ENCODE measurements at regions not wholly inside any gene's neighbourhood (a gene's known extent, or its start where the extent isn't known, plus 50 kb on each side); places are given as distances from the start of the nearest gene placed in this dataset.

DNA sequence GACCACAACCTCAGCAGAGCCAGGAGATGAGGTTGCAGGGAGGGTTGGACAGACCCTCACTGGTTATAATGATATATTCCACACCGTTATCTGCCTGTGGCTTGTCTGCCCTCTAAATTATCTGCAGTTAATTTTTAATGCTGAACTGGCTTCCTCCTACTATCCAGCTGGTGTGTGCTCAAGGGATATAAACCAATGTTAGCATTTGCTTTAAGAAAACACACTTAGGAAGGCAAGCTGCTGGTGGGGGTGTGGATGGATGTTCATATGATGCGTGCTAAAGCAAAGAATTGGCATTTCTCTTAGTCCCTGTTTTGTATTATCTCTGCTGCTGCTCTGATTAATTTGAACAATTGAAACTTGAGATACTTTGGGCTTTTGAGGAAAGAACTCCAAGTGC is 132.2 kb upstream of the NPVF start:
- Histone ChIP-seq H3K79me2 (ENCODE audit: control insufficient read depth, insufficient read depth, low read length) (no peaks in the 10 kb centered on the region), H3K27me3 (ENCODE audit: control insufficient read depth in 2 of 2, insufficient read depth in 2 of 2, low read length in 2 of 2) (no peaks in the 10 kb centered on the region), H3K4me3 (replicated peaks in 1 of 3; ENCODE audit: insufficient read depth in 1 of 3, low read depth in 1 of 3, low read length in 3 of 3) (no peak overlapping the region), H3K9ac (replicated peaks; ENCODE audit: extremely low read depth, insufficient read depth, low read length) (no peak overlapping the region), H3K9me1 (replicated peaks; ENCODE audit: control insufficient read depth, extremely low read depth, insufficient read depth, low read length) (no peaks in the 10 kb centered on the region), H3K4me2 (ENCODE audit: insufficient read depth, low read length) (no peak overlapping the region), H4K20me1 (replicated peaks; ENCODE audit: control insufficient read depth, extremely low read depth, insufficient read depth, low read length) (no peaks in the 10 kb centered on the region), H3K9me3 (replicated peaks; ENCODE audit: control insufficient read depth, insufficient read depth, low read length) (no peaks in the 10 kb centered on the region), H3K27ac (ENCODE audit: insufficient read depth, low read depth, low read length) (no peak overlapping the region), H3K4me1 (ENCODE audit: control insufficient read depth, extremely low read depth, insufficient read depth, low read length) (no peaks in the 10 kb centered on the region), H2AFZ (ENCODE audit: low read depth, low read length) (no peak overlapping the region), H3K36me3 (ENCODE audit: control insufficient read depth in 2 of 2, extremely low read depth in 1 of 2, insufficient read depth in 2 of 2, low read length in 2 of 2) (no peaks in the 10 kb centered on the region)
- CTCF ChIA-PET = no interaction called here
- no TSS peak for BruUV-seq (replicated peaks)
- intact Hi-C loops (cut with micrococcal nuclease) = no loop called here
- POLR2A ChIA-PET = no interaction called here
- TF ChIP-seq GATA2 (IDR thresholded peaks at IDR 0.05; ENCODE audit: insufficient read depth, insufficient read length, low read depth, low read length) (no peak), POLR2A (IDR thresholded peaks at IDR 0.05; ENCODE audit: low read depth, low read length) (no peak), CTCF (IDR thresholded peaks at IDR 0.05; ENCODE audit: extremely low read depth in 1 of 2, insufficient read depth in 1 of 2, low read depth in 1 of 2, low read length in 2 of 2) (no peak), FOS (IDR thresholded peaks at IDR 0.05; ENCODE audit: borderline replicate concordance, insufficient read depth, low read length) (no peak), EZH2 (IDR thresholded peaks at IDR 0.05; ENCODE audit: borderline replicate concordance, low read depth, low read length, severe bottlenecking) (no peak), POLR2AphosphoS5 (IDR thresholded peaks at IDR 0.05; ENCODE audit: insufficient read depth, low read depth, low read length) (no peak), MYC (IDR thresholded peaks at IDR 0.05; ENCODE audit: low read depth, low read length) (no peak), JUN (IDR thresholded peaks at IDR 0.05; ENCODE audit: borderline replicate concordance, insufficient read depth, insufficient read length, low read depth) (no peak)
- TF ChIP-seq, protein P1, sequence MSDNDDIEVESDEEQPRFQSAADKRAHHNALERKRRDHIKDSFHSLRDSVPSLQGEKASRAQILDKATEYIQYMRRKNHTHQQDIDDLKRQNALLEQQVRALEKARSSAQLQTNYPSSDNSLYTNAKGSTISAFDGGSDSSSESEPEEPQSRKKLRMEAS (IDR thresholded peaks at IDR 0.05; ENCODE audit: insufficient read depth, insufficient read length) = no peak
- dilution Hi-C loops (cut with MboI; ENCODE audit: extremely low pct_ligation_motif_present, low sequenced_read_pairs) = no loop called here
- DNase-seq (ENCODE audit: low read depth, low spot score) (no peak), FAIRE-seq (no peak)
